GM21381 (cell line): ENCODE measurements at regions not wholly inside any gene's neighbourhood (a gene's known extent, or its start where the extent isn't known, plus 50 kb on each side); places are given as distances from the start of the nearest gene placed in this dataset.
"Not testable (repeated sequence)": the region's sequence is repeated elsewhere in the genome, so short reads cannot be mapped to it uniquely, and the experiment has no call there.

Experiments
- ATAC-seq: cut with Tn5 transposase; IDR thresholded peaks from one replicate; pipeline ENCODE4 v1.9.1; 2021; ENCODE audit warnings: mild to moderate bottlenecking, moderate library complexity; ENCODE audit not compliant: unreplicated experiment

GRCh38 chr11:29190313-29190712 is 826.5 kb downstream of the KCNA4 start:
- ATAC-seq, result no peak

- ATAC-seq, result no peak
Observed at GRCh38 chr11:29187215-29187614, 829.6 kb downstream of the KCNA4 start.

- no peak for ATAC-seq
Observed at GRCh38 chr11:29184939-29185890, 831.6 kb downstream of the KCNA4 start.

GRCh38 chr11:29183301-29183700 is 833.5 kb downstream of the KCNA4 start:
- no peak for ATAC-seq

DNA sequence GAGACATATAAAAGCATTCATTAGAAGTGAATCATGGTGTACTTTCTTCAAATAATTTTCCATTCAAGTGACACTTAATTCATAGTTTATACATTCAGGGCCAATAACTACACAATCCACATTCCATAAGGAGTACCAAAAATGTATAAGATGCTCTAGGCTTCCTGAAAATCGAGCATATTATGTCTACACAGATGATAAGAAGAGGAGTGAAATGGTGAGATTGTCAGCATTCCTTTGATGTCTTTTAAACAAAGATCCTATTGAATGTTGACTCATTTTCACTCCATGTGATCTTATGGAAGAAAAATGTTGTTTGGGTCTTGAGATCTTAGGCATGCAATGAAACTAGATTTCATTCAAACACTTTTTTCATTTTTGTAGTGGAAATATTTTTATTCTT is 843.2 kb downstream of the KCNA4 start:
- ATAC-seq, result no peak

GRCh38 chr11:29171360-29171950 is 845.4 kb downstream of the KCNA4 start:
- ATAC-seq, result no peak

- no peak for ATAC-seq
Observed at GRCh38 chr11:29166306-29166705, 850.5 kb downstream of the KCNA4 start.

DNA sequence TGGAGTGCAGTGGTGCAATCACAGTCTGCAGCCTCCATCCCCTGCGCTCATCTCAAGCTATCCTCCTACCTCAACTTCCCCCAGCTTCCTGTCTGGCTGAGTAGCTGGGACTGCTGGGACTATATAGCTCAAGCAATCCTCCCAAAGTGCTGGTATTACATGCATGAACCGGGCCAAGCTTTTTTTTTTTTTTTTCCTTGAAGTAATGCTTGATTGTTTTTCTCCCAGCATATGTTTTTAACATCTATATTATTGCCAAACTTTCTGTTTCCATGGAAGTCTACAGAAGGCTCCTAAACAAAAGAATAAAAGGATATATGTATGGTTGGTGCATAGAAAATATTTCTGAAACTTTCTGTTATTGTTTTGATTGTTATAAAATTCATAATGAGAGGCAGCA is 853.6 kb downstream of the KCNA4 start:
- ATAC-seq, result no peak

GRCh38 chr11:29162491-29162890 is 854.3 kb downstream of the KCNA4 start:
- ATAC-seq, result no peak

DNA sequence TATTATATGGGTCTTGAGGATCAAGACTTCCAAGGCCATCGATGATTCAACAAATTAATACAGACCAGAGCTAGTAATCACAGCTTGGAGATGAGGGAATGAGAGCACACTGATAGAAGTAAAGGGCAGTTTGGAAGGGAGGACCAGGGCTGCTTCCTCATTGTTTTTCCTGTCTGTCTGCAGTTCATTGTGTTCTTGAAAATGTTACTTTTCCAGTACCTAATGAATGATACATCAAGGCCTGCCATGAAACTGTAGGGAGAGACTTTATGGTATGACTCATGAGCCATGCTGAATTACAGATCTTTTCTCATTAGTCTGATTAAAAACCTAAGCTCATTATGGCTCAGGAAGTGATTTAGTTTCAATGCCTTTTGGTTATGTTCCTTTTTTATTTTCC is 855.6 kb downstream of the KCNA4 start:
- ATAC-seq, result no peak

GRCh38 chr11:29159552-29160465 is 857.0 kb downstream of the KCNA4 start:
- ATAC-seq, result peak; percentile 72

DNA sequence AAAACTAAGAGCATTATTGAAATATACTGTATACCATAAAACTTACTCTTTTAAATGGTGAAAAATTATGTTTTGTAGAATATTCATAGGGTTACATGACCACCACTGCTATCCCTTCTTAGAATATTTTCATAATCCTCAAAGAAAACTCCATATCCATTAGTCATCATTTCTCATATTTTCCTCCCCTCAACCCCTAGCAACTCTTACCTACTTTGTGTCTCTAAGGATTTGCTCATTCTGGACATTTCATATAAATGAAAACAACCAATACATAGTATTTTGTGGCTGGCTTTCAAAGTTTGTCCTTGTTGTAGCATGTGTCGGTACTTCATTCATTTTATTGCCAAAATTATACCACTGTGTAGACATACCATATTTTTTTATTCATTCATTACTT is 863.8 kb downstream of the KCNA4 start:
- no peak for ATAC-seq

- not testable (repeated sequence) for ATAC-seq
Observed at GRCh38 chr11:29142573-29142972, 874.3 kb downstream of the KCNA4 start.

- ATAC-seq, result no peak
Observed at GRCh38 chr11:29135504-29135903, 881.3 kb downstream of the KCNA4 start.

- no peak for ATAC-seq
Observed at GRCh38 chr11:29131055-29131454, 885.8 kb downstream of the KCNA4 start.

GRCh38 chr11:29129844-29130243 is 887.0 kb downstream of the KCNA4 start:
- ATAC-seq, result no peak

DNA sequence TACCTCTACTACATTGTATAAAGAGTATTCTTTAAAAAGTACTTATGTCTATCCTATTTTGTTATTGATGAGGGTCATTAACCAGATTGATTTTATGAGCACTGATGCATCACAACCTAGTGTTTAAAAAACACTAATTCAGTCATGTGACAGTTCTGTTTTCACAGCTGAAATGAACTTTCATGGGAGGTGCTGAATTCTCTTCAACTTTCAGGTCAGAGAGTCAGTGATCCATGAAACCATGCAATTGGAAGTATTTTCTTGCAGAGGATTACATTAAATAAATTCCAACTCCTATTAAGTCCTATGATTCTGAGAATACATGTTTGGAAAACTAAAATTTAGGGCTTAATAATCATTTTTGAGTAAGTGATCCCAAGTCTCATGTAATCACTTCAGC is 889.4 kb downstream of the KCNA4 start:
- ATAC-seq, result no peak

DNA sequence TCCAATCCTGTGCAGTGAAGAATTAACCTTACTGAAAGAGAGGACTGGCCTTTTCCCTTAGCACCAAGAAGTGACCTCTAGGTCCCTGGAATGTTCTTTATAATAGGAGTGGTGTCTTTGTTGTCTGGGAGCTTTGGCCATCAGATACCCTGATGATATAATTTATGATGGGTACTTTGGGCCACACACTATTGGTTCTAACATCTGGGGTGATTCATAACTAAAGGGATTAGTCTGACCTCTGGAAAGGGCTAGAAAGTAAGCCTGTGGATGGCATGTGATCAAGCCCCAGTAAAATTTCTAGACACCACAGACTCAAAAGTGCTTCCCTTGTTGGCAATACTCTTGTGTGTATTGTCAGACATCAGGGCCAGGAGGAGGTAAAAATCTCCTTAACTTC is 891.2 kb downstream of the KCNA4 start:
- ATAC-seq, result no peak

GRCh38 chr11:29124470-29124869 is 892.4 kb downstream of the KCNA4 start:
- no peak for ATAC-seq

- no peak for ATAC-seq
Observed at GRCh38 chr11:29119707-29120618, 896.9 kb downstream of the KCNA4 start.
